Liver (tissue), 2 donors: ENCODE measurements at regions not wholly inside any gene's neighbourhood (a gene's known extent, or its start where the extent isn't known, plus 50 kb on each side); places are given as distances from the start of the nearest gene placed in this dataset.

Experiments used
- EGR1 ChIP-seq, 2 donors: IDR thresholded peaks; 2 replicates each; pipeline ENCODE4 v1.6.1; 2016 to 2018; ENCODE audit warnings: antibody characterized with exemption in 2 of 2, low read depth in 2 of 2
- RAD21 ChIP-seq, 2 donors: IDR thresholded peaks; 2 replicates each; pipeline ENCODE4 v1.6.1; 2016; ENCODE audit warnings: antibody characterized with exemption in 2 of 2, mild to moderate bottlenecking in 2 of 2
- YY1 ChIP-seq: IDR thresholded peaks from 2 replicates; pipeline ENCODE4 v1.6.1; 2016; ENCODE audit warnings: antibody characterized with exemption, mild to moderate bottlenecking
- donor health status: healthy.

DNA sequence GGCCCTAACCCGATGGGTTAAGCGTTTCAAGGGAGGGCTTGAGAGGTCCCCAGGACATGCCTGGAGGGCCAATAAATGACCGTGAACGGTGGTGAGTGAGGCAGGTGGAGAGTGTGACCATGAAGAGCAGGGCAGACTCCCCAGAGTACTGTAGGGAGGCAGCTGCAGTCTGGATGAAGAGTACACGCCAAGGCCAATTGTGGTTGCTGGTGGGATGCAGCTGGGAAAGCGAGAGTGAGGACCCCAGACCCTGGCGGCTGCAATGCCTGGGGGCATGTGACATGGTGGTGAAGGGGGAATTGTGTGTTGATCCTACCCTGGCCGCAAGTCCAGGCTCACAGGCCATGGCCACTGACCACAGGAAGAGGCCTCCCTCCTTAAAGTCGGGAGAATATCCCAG lies 62.9 kb downstream of the TMEM235 start:
- TF ChIP-seq RAD21 (IDR thresholded peaks at IDR 0.05) (no peak), YY1 (no peak), EGR1 (IDR thresholded peaks at IDR 0.05; ENCODE audit: low read depth in 2 of 2) (no peak)
